ENCODE measurements at regions not wholly inside any gene's neighbourhood (a gene's known extent, or its start where the extent isn't known, plus 50 kb on each side); places are given as distances from the start of the nearest gene placed in this dataset.

- TF ChIP-seq CTCF (IDR thresholded peaks at IDR 0.05) (no peak), POLR2A (IDR thresholded peaks at IDR 0.05) (no peak)
Measured at GRCh38 chr12:97223419-97223818, 239.2 kb upstream of the RMST start.
